Fibroblast of lung (primary cell): ENCODE measurements at regions not wholly inside any gene's neighbourhood (a gene's known extent, or its start where the extent isn't known, plus 50 kb on each side); places are given as distances from the start of the nearest gene placed in this dataset.

Source experiments
- CTCF ChIP-seq, 2 donors: IDR thresholded peaks in 1 of 2; conservative IDR thresholded peaks in 1 of 2; 1 replicate in 1 of 2; 2 replicates in 1 of 2; pipeline ENCODE4 v1.5.1; 2011 to 2012; ENCODE audit warnings: low read length in 2 of 2, control low read depth in 1 of 2, inconsistent platforms in 1 of 2, low read depth in 1 of 2, mild to moderate bottlenecking in 1 of 2
- EZH2 ChIP-seq: IDR thresholded peaks from 2 replicates; pipeline ENCODE4 v1.5.1; 2012; ENCODE audit warnings: low read length, control low read depth, mild to moderate bottlenecking; ENCODE audit errors: missing control alignments

GRCh38 chr18:66999003-66999402 lies 395.1 kb upstream of the CDH19 start:
- TF ChIP-seq CTCF (conservative IDR thresholded peaks at IDR 0.05 in 1 of 2, IDR thresholded peaks at IDR 0.05 in 1 of 2; ENCODE audit: low read depth in 1 of 2, low read length in 2 of 2), result no peak
- TF ChIP-seq EZH2, result no peak
